HG02970 (cell line): ENCODE measurements at regions not wholly inside any gene's neighbourhood (a gene's known extent, or its start where the extent isn't known, plus 50 kb on each side); places are given as distances from the start of the nearest gene placed in this dataset.
A peak's percentile ranks its signal among the peaks of the same experiment; 100 is the strongest.

ENCODE experiments used
- ATAC-seq: cut with Tn5 transposase; IDR thresholded peaks from one replicate; pipeline ENCODE4 v1.9.1; 2021; ENCODE audit warnings: mild to moderate bottlenecking, moderate library complexity, moderate number of reproducible peaks; ENCODE audit not compliant: unreplicated experiment, low FRiP score

GRCh38 chr10:75294866-75295701 is 59.3 kb upstream of the COMTD1 start:
- peak; percentile 77 for ATAC-seq

GRCh38 chr10:75294518-75294865 is 58.7 kb upstream of the COMTD1 start:
- peak; percentile 18 for ATAC-seq

GRCh38 chr10:75294031-75294437 is 58.3 kb upstream of the COMTD1 start:
- no peak for ATAC-seq

DNA sequence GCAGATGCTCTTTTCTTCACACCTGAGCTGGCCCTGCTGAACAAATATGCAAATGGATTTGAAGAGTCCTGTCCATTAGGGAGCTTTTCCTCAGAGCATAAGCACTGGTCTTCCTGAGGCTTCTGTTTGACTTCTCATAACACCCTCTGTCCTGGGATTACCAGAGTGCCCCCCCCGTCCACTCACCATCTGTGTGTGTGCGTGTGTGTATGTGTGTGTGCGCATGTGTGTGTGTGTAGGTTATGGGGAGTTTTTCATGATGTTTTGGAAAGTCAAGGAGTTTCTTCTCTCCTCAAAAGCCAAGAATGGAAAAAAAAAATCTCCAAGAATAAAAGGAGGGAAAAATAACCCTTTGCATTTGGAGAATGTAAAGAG is 57.7 kb upstream of the COMTD1 start:
- ATAC-seq = no peak

DNA sequence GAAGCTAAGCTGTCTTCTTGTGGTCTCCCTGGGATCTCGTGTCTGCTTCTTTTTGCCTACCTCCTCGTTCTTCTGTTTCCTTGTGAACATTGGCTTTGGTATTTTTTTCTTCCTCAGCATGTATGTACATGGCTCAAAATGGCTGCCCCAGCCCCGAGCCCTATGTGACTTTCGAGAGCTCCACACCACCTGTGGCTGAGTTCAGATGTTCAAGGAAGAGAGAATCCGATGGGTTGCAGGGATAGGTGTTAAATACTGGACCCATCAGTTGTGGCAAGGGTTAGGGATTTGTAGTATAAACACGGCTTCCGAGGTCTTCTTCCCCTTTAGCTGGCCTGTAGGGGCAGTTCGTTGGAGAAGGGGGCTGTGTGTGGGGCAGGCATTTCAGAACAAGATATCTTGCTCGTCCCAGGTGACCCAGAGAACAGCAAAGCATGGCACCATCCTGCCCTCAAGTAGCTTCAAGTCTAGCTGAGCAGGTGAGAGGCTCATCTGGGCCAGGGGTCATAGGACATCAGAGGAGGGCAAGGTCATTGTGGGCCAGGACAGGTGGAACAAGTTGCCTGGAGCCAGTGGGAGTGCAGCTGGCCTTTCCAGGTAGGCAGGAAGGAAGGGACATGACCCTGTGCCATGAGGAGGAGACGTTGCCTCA is 57.2 kb upstream of the COMTD1 start:
- ATAC-seq = no peak

DNA sequence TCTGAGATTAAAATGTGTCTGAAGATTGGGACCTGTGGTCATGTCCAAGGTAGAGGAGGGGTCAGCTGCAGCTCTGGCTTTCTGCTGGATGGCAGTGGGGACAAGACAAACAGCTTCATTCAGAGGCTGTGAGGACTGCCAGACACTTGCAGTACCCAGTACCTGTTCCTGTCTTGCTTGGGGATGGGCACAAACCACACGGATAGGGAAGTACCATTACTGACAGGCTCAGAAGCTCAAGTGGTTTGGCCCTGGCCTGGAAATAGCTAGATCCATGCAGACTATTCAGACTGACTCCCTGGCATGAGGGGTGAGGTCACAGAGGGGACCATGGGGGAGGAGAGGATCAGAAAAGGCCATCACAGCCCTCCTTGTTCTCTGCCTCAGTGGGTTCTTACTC is 56.0 kb upstream of the COMTD1 start:
- no peak for ATAC-seq

GRCh38 chr10:75288140-75288711 is 52.5 kb upstream of the COMTD1 start:
- ATAC-seq = no peak

GRCh38 chr10:75287697-75288096 is 51.9 kb upstream of the COMTD1 start:
- no peak for ATAC-seq

- no peak for ATAC-seq
These were observed 51.1 kb upstream of the COMTD1 start for GRCh38 chr10:75286901-75287300.
